ENCODE measurements at regions not wholly inside any gene's neighbourhood (a gene's known extent, or its start where the extent isn't known, plus 50 kb on each side); places are given as distances from the start of the nearest gene placed in this dataset.
A peak's percentile ranks its signal among the peaks of the same experiment; 100 is the strongest.
"Not testable (repeated sequence)": the region's sequence is repeated elsewhere in the genome, so short reads cannot be mapped to it uniquely, and the experiment has no call there.

GRCh38 chr2:226295123-226295522 is 504.5 kb downstream of the IRS1 start:
- Histone ChIP-seq H3K4me1 (replicated peaks in 1 of 2) (peaks cover 0 to 9% of the 10 kb centered on the region in 2 donors), H3K27ac (no peak overlapping the region), H3K4me3 (no peak overlapping the region)
- ATAC-seq (replicated peaks in 6 of 8), result no peak
- in situ Hi-C loops (cut with MboI; ENCODE audit: low pct_unique_long_range_greater_than_20kb in 2 of 9, low sequenced_read_pairs in 9 of 9, unreplicated experiment in 9 of 9), result no loop called here
- 0 to 100% (median 38%) methylated on average over 1 of the region's 1 CpG; no CpG with 5 or more reads in 4 of the 10 experiments for WGBS, 10 experiments

- ATAC-seq (replicated peaks in 6 of 8), result not testable (repeated sequence)
Measured at GRCh38 chr2:226291281-226291680, 508.3 kb downstream of the IRS1 start.

GRCh38 chr2:226286916-226287315 is 512.7 kb downstream of the IRS1 start:
- in situ Hi-C loops (cut with MboI; ENCODE audit: low pct_unique_long_range_greater_than_20kb in 2 of 9, low sequenced_read_pairs in 9 of 9, unreplicated experiment in 9 of 9), result no loop called here
- no peak for ATAC-seq (replicated peaks in 6 of 8)
- H3K27ac ChIP-seq, result no peak overlapping the region
- no peak overlapping the region for H3K4me3 ChIP-seq
- 13 to 100% (median 45%) methylated on average over 1 to 2 of the region's 2 CpGs; no CpG with 5 or more reads in 4 of the 10 experiments for WGBS, 10 experiments
- no peaks in the 10 kb centered on the region for H3K4me1 ChIP-seq (replicated peaks in 1 of 2)

More at GRCh38 chr2:226291281-226291680, 508.3 kb downstream of the IRS1 start:
- 60 to 100% (median 76%) methylated on average over 1 of the region's 1 CpG; no CpG with 5 or more reads in 6 of the 10 experiments for WGBS, 10 experiments
- in situ Hi-C loops (cut with MboI; ENCODE audit: low pct_unique_long_range_greater_than_20kb in 2 of 9, low sequenced_read_pairs in 9 of 9, unreplicated experiment in 9 of 9); H3K4me1 ChIP-seq (replicated peaks in 1 of 2); H3K27ac ChIP-seq; H3K4me3 ChIP-seq: not testable (repeated sequence)

GRCh38 chr2:226283796-226284195 is 515.8 kb downstream of the IRS1 start:
- Histone ChIP-seq H3K4me1 (replicated peaks in 1 of 2) (no peaks in the 10 kb centered on the region), H3K27ac (no peak overlapping the region), H3K4me3 (no peak overlapping the region)
- in situ Hi-C loops (cut with MboI; ENCODE audit: low pct_unique_long_range_greater_than_20kb in 2 of 9, low sequenced_read_pairs in 9 of 9, unreplicated experiment in 9 of 9), result no loop called here
- 17 to 90% (median 51%) methylated on average over 1 to 2 of the region's 2 CpGs; no CpG with 5 or more reads in 2 of the 10 experiments for WGBS, 10 experiments
- ATAC-seq (replicated peaks in 6 of 8), result peak in 2 of 8 experiments; percentile 56 to 60

GRCh38 chr2:226282151-226282550 is 517.5 kb downstream of the IRS1 start:
- no peak for ATAC-seq (replicated peaks in 6 of 8)
- 60 to 100% (median 83%) methylated on average over 1 of the region's 1 CpG; no CpG with 5 or more reads in 3 of the 10 experiments for WGBS, 10 experiments
- Histone ChIP-seq H3K4me3 (no peak overlapping the region), H3K27ac (no peak overlapping the region), H3K4me1 (replicated peaks in 1 of 2) (no peaks in the 10 kb centered on the region)
- in situ Hi-C loops (cut with MboI; ENCODE audit: low pct_unique_long_range_greater_than_20kb in 2 of 9, low sequenced_read_pairs in 9 of 9, unreplicated experiment in 9 of 9), result no loop called here

- H3K4me3 ChIP-seq; H3K4me1 ChIP-seq (replicated peaks in 1 of 2); in situ Hi-C loops (cut with MboI; ENCODE audit: low pct_unique_long_range_greater_than_20kb in 2 of 9, low sequenced_read_pairs in 9 of 9, unreplicated experiment in 9 of 9); H3K27ac ChIP-seq; ATAC-seq (replicated peaks in 6 of 8): not testable (repeated sequence)
- WGBS, 10 experiments, result 60 to 100% (median 84%) methylated on average over 1 to 2 of the region's 2 CpGs; no CpG with 5 or more reads in 6 of the 10 experiments
Measured at GRCh38 chr2:226280136-226280535, 519.5 kb downstream of the IRS1 start.

- no peak overlapping the region for H3K27ac ChIP-seq
- no peak overlapping the region for H3K4me3 ChIP-seq
- ATAC-seq (replicated peaks in 6 of 8), result peak in 5 of 8 experiments; percentile 68 to 88 (median 79)
- WGBS, 10 experiments, result 0 to 100% (median 20%) methylated on average over 1 of the region's 1 CpG; no CpG with 5 or more reads in 1 of the 10 experiments
- peaks cover 4 to 21% of the 10 kb centered on the region in 2 donors for H3K4me1 ChIP-seq (replicated peaks in 1 of 2)
- in situ Hi-C loops (cut with MboI; ENCODE audit: low pct_unique_long_range_greater_than_20kb in 2 of 9, low sequenced_read_pairs in 9 of 9, unreplicated experiment in 9 of 9), result no loop called here
Measured at GRCh38 chr2:226275215-226275614, 524.4 kb downstream of the IRS1 start.

GRCh38 chr2:226274143-226274542 is 525.5 kb downstream of the IRS1 start:
- Histone ChIP-seq H3K4me1 (replicated peaks in 1 of 2) (peaks cover 4 to 21% of the 10 kb centered on the region in 2 donors), H3K27ac (no peak overlapping the region), H3K4me3 (no peak overlapping the region)
- in situ Hi-C loops (cut with MboI; ENCODE audit: low pct_unique_long_range_greater_than_20kb in 2 of 9, low sequenced_read_pairs in 9 of 9, unreplicated experiment in 9 of 9), result no loop called here
- no peak for ATAC-seq (replicated peaks in 6 of 8)
- WGBS, 10 experiments, result 63 to 96% (median 88%) methylated on average over 3 to 8 of the region's 8 CpGs

- Histone ChIP-seq H3K4me1 (replicated peaks in 1 of 2) (peaks cover 4 to 21% of the 10 kb centered on the region in 2 donors), H3K4me3 (no peak overlapping the region), H3K27ac (no peak overlapping the region)
- no peak for ATAC-seq (replicated peaks in 6 of 8)
- in situ Hi-C loops (cut with MboI; ENCODE audit: low pct_unique_long_range_greater_than_20kb in 2 of 9, low sequenced_read_pairs in 9 of 9, unreplicated experiment in 9 of 9), result no loop called here
Measured at GRCh38 chr2:226273440-226273839, 526.2 kb downstream of the IRS1 start.

GRCh38 chr2:226272435-226272834 is 527.2 kb downstream of the IRS1 start:
- no peak overlapping the region for H3K4me3 ChIP-seq
- H3K27ac ChIP-seq, result no peak overlapping the region
- in situ Hi-C loops (cut with MboI; ENCODE audit: low pct_unique_long_range_greater_than_20kb in 2 of 9, low sequenced_read_pairs in 9 of 9, unreplicated experiment in 9 of 9), result no loop called here
- ATAC-seq (replicated peaks in 6 of 8), result peak in 1 of 8 experiments; percentile 42
- 0 to 75% (median 44%) methylated on average over 1 of the region's 1 CpG; no CpG with 5 or more reads in 3 of the 10 experiments for WGBS, 10 experiments
- peaks cover 10 to 24% of the 10 kb centered on the region in 2 donors for H3K4me1 ChIP-seq (replicated peaks in 1 of 2)

GRCh38 chr2:226270285-226271058 is 529.1 kb downstream of the IRS1 start:
- H3K4me3 ChIP-seq, result no peak overlapping the region
- ATAC-seq (replicated peaks in 6 of 8), result peak in 3 of 8 experiments; percentile 54 to 98 (median 97)
- H3K27ac ChIP-seq, result no peak overlapping the region
- peaks cover 13 to 18% of the 10 kb centered on the region in 2 donors for H3K4me1 ChIP-seq (replicated peaks in 1 of 2)
- 2 to 95% (median 72%) methylated on average over 3 to 6 of the region's 6 CpGs for WGBS, 10 experiments
- in situ Hi-C loops (cut with MboI; ENCODE audit: low pct_unique_long_range_greater_than_20kb in 2 of 9, low sequenced_read_pairs in 9 of 9, unreplicated experiment in 9 of 9), result no loop called here

- WGBS, 10 experiments, result 22 to 92% (median 50%) methylated on average over 2 to 3 of the region's 3 CpGs; no CpG with 5 or more reads in 5 of the 10 experiments
- in situ Hi-C loops (cut with MboI; ENCODE audit: low pct_unique_long_range_greater_than_20kb in 2 of 9, low sequenced_read_pairs in 9 of 9, unreplicated experiment in 9 of 9), result no loop called here
- peak in 6 of 8 experiments; percentile 20 to 98 (median 83) for ATAC-seq (replicated peaks in 6 of 8)
- Histone ChIP-seq H3K27ac (no peak overlapping the region), H3K4me3 (no peak overlapping the region), H3K4me1 (replicated peaks in 1 of 2) (peaks cover 9 to 10% of the 10 kb centered on the region in 2 donors)
Measured at GRCh38 chr2:226267516-226268289, 531.9 kb downstream of the IRS1 start.

- H3K4me3 ChIP-seq, result no peak overlapping the region
- H3K27ac ChIP-seq, result no peak overlapping the region
- ATAC-seq (replicated peaks in 6 of 8), result no peak
- in situ Hi-C loops (cut with MboI; ENCODE audit: low pct_unique_long_range_greater_than_20kb in 2 of 9, low sequenced_read_pairs in 9 of 9, unreplicated experiment in 9 of 9), result no loop called here
- H3K4me1 ChIP-seq (replicated peaks in 1 of 2), result no peaks in the 10 kb centered on the region
- 63 to 100% (median 79%) methylated on average over 1 to 4 of the region's 4 CpGs; no CpG with 5 or more reads in 2 of the 10 experiments for WGBS, 10 experiments
Measured at GRCh38 chr2:226256709-226257376, 542.8 kb downstream of the IRS1 start.
